ENCODE measurements at regions not wholly inside any gene's neighbourhood (a gene's known extent, or its start where the extent isn't known, plus 50 kb on each side); places are given as distances from the start of the nearest gene placed in this dataset.
A peak's percentile ranks its signal among the peaks of the same experiment; 100 is the strongest.
"Not testable (repeated sequence)": the region's sequence is repeated elsewhere in the genome, so short reads cannot be mapped to it uniquely, and the experiment has no call there.

- DNase-seq, result no peak
Observed at GRCh38 chrX:104376937-104377336, 122.2 kb upstream of the ESX1 start.

- DNase-seq, result no peak
Observed at GRCh38 chrX:104372547-104372946, 117.8 kb upstream of the ESX1 start.

GRCh38 chrX:104370089-104370488 is 115.4 kb upstream of the ESX1 start:
- DNase-seq, result peak in 2 of 14 donors; percentile 2 to 8

GRCh38 chrX:104360774-104361173 is 106.0 kb upstream of the ESX1 start:
- not testable (repeated sequence) for DNase-seq

GRCh38 chrX:104359124-104359523 is 104.4 kb upstream of the ESX1 start:
- DNase-seq, result no peak

- no peak for DNase-seq
Observed at GRCh38 chrX:104351173-104351769, 96.5 kb upstream of the ESX1 start.

GRCh38 chrX:104347860-104348259 is 93.1 kb upstream of the ESX1 start:
- DNase-seq, result no peak

- DNase-seq, result peak in 8 of 14 donors; percentile 0 to 17 (median 3)
Observed at GRCh38 chrX:104343428-104344129, 88.8 kb upstream of the ESX1 start.

- no peak for DNase-seq
Observed at GRCh38 chrX:104342065-104342464, 87.3 kb upstream of the ESX1 start.

- no peak for DNase-seq
Observed at GRCh38 chrX:104335756-104336155, 81.0 kb upstream of the ESX1 start.

GRCh38 chrX:104334971-104335370 is 80.2 kb upstream of the ESX1 start:
- DNase-seq, result no peak

- DNase-seq, result no peak
Observed at GRCh38 chrX:104330966-104331365, 76.2 kb upstream of the ESX1 start.

GRCh38 chrX:104329731-104330130 is 75.0 kb upstream of the ESX1 start:
- no peak for DNase-seq

- no peak for DNase-seq
Observed at GRCh38 chrX:104325213-104325585, 70.5 kb upstream of the ESX1 start.

GRCh38 chrX:104324461-104325212 is 69.9 kb upstream of the ESX1 start:
- no peak for DNase-seq

- no peak for DNase-seq
Observed at GRCh38 chrX:104319346-104319745, 64.6 kb upstream of the ESX1 start.

GRCh38 chrX:104318330-104319009 is 63.7 kb upstream of the ESX1 start:
- no peak for DNase-seq

- DNase-seq, result no peak
Observed at GRCh38 chrX:104316739-104317138, 62.0 kb upstream of the ESX1 start.

GRCh38 chrX:104315555-104315954 is 60.8 kb upstream of the ESX1 start:
- no peak for DNase-seq

- no peak for DNase-seq
Observed at GRCh38 chrX:104310657-104311254, 56.0 kb upstream of the ESX1 start.

GRCh38 chrX:104310090-104310489 is 55.4 kb upstream of the ESX1 start:
- DNase-seq, result peak in 3 of 14 donors; percentile 0 to 1 (median 0)

GRCh38 chrX:104309169-104309568 is 54.4 kb upstream of the ESX1 start:
- DNase-seq, result no peak

GRCh38 chrX:104307341-104307740 is 52.6 kb upstream of the ESX1 start:
- no peak for DNase-seq
